ENCODE measurements at regions not wholly inside any gene's neighbourhood (a gene's known extent, or its start where the extent isn't known, plus 50 kb on each side); places are given as distances from the start of the nearest gene placed in this dataset.

DNA sequence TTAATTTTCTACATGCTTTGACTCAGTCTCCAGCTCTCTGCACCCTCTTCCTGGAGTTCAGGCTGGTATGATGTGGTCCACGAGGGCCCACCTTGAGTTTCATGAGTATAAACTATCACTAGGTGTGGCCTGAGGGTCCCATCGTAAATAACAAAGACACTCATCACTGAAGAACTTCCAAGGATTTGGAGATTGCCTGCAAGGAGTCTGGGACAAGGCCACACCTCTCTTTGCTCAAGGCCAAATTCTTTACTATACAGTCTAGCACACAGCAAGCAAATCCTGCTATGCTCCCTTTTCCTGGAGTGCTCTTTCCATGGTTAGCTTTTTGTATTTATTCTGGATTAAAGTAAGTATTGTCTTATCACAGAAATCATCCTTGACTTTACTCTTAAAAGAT is 271.9 kb downstream of the SLC16A7 start:
- no peaks in the 10 kb centered on the region for H3K36me3 ChIP-seq
- no peak for DNase-seq
- TF ChIP-seq, protein P1, sequence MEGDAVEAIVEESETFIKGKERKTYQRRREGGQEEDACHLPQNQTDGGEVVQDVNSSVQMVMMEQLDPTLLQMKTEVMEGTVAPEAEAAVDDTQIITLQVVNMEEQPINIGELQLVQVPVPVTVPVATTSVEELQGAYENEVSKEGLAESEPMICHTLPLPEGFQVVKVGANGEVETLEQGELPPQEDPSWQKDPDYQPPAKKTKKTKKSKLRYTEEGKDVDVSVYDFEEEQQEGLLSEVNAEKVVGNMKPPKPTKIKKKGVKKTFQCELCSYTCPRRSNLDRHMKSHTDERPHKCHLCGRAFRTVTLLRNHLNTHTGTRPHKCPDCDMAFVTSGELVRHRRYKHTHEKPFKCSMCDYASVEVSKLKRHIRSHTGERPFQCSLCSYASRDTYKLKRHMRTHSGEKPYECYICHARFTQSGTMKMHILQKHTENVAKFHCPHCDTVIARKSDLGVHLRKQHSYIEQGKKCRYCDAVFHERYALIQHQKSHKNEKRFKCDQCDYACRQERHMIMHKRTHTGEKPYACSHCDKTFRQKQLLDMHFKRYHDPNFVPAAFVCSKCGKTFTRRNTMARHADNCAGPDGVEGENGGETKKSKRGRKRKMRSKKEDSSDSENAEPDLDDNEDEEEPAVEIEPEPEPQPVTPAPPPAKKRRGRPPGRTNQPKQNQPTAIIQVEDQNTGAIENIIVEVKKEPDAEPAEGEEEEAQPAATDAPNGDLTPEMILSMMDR (IDR thresholded peaks at IDR 0.05) = no peak
- TF ChIP-seq POLR2A (IDR thresholded peaks at IDR 0.05) = no peak
- H3K9me3 ChIP-seq = no peaks in the 10 kb centered on the region
- WGBS, 2 donors = 60 to 65% methylated on average over 2 of the region's 2 CpGs
- intact Hi-C loops (cut with DNase I) = no loop called here
- H3K27ac ChIP-seq = no peak overlapping the region
- H3K27me3 ChIP-seq = no peaks in the 10 kb centered on the region
- H3K4me3 ChIP-seq = no peak overlapping the region
- H3K4me1 ChIP-seq = no peaks in the 10 kb centered on the region

DNA sequence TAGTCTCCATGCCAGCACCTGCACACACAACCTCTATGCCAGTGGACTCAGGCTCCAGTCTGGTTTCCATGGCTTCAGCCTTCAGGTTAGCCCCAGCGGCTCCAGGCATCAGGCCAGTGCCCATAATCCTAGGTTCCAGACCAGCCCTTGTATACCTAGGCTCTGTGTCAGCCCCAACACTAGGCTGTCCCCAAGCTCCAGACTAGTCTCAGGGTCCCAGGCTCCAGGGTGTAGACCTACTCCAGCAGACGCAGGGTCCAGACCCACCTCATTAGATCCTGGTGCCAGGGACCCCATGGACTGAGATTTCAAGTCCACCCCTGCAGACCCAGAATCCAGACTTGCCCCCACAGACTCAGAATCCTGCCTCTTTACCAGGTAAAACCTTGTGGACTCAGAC is 275.9 kb downstream of the SLC16A7 start:
- Histone ChIP-seq H3K4me1 (no peaks in the 10 kb centered on the region), H3K36me3 (no peaks in the 10 kb centered on the region), H3K4me3 (no peak overlapping the region), H3K9me3 (no peaks in the 10 kb centered on the region), H3K27ac (no peak overlapping the region), H3K27me3 (no peaks in the 10 kb centered on the region)
- intact Hi-C loops (cut with DNase I) = no loop called here
- no CpG with 5 or more reads among the region's 2 CpGs for WGBS, 2 donors
- no peak for TF ChIP-seq POLR2A (IDR thresholded peaks at IDR 0.05)
- TF ChIP-seq, protein P1 (IDR thresholded peaks at IDR 0.05) = no peak
- no peak for DNase-seq

DNA sequence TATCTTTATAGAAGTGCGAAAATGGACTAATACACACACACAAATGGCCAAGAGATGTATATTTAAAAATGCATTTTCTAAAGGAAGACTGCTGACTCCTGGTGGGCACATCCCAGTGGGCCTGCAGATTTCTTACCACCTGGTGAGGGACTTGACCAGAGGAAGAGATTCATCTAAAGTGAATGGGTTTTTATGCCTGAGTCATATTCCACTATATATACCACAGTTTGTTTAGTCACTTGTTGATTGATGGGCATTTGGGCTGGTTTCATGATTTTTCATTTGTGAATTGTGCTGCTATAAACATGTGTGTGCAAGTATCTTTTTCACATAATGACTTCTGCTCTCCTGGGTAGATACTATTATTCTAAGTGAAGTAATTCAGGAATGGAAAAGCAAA is 277.3 kb downstream of the SLC16A7 start:
- Histone ChIP-seq H3K36me3 (no peaks in the 10 kb centered on the region), H3K4me3 (no peak overlapping the region), H3K27me3 (no peaks in the 10 kb centered on the region), H3K9me3 (no peaks in the 10 kb centered on the region), H3K27ac (no peak overlapping the region), H3K4me1 (no peaks in the 10 kb centered on the region)
- intact Hi-C loops (cut with DNase I) = no loop called here
- WGBS, 2 donors = 80 to 92% methylated on average over 1 of the region's 1 CpG
- no peak for DNase-seq
- TF ChIP-seq POLR2A (IDR thresholded peaks at IDR 0.05) = no peak
- TF ChIP-seq, protein P1 (IDR thresholded peaks at IDR 0.05) = no peak

DNA sequence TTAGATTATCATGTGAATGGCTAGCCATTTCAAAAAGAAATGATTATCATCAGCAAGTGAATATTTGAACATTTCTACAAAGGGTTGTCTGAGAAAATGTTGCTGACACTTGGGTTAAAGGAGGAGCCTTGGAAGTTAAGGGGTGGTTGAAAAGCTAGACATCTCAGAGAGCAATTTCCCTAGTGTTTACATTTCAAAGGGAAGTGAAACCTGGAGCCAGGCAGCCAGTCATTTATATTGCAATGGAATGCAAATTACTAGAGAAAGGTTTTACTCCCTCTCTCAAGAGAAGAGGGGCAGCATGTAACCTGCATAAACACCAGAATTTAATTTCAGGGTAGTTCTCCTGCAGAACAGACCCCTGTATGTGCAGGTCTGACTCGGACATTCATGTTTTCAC is 279.0 kb downstream of the SLC16A7 start:
- no peaks in the 10 kb centered on the region for H3K27me3 ChIP-seq
- intact Hi-C loops (cut with DNase I) = no loop called here

DNA sequence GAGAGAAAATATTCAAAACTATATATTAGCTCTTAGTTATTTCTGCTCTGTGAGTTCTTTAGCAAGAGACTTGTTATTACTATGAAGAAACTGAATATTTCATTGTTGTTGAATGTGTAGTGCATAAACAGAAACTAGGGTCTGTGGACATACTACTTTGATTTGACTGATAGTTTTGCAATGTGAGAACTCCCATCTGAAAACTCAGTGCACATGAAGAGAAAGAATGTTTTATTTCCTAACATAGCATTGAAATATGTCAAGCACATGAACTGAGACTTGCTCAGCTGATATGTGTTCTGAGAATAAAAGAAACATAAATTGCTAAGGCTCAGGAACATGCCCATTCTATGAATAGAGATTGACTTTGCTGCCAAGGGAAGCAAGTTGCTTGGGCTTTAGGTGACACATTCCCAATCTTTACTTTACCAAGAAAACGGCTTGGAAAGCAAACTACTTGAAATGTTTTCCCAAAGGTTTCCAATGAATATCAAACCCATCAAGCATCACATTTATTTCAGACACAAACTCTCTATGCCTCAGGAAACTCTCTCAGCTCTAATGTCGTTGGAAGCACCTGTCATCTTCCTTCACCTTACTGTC is 290.4 kb downstream of the SLC16A7 start:
- Histone ChIP-seq H3K4me3 (no peak overlapping the region), H3K4me1 (no peaks in the 10 kb centered on the region), H3K36me3 (no peaks in the 10 kb centered on the region), H3K9me3 (no peaks in the 10 kb centered on the region), H3K27me3 (no peaks in the 10 kb centered on the region), H3K27ac (no peak overlapping the region)
- intact Hi-C loops (cut with DNase I) = no loop called here
- WGBS, 2 donors = 52 to 62% methylated on average over 2 of the region's 2 CpGs
- no peak for TF ChIP-seq POLR2A (IDR thresholded peaks at IDR 0.05)
- TF ChIP-seq, protein P1 (IDR thresholded peaks at IDR 0.05) = no peak
- DNase-seq = no peak

More for the DNA sequence above, 279.0 kb downstream of the SLC16A7 start:
- H3K9me3 ChIP-seq = no peaks in the 10 kb centered on the region
- DNase-seq = no peak
- no peak overlapping the region for H3K27ac ChIP-seq
- 35 to 48% methylated on average over 1 of the region's 1 CpG for WGBS, 2 donors
- no peak overlapping the region for H3K4me3 ChIP-seq
- H3K36me3 ChIP-seq = no peaks in the 10 kb centered on the region
- no peaks in the 10 kb centered on the region for H3K4me1 ChIP-seq
- TF ChIP-seq POLR2A (IDR thresholded peaks at IDR 0.05) = no peak
- TF ChIP-seq, protein P1 (IDR thresholded peaks at IDR 0.05) = no peak
